Activated CD4-positive, alpha-beta T cell treated with anti-CD3 and anti-CD28 coated beads for 36 hours (primary cell): ENCODE measurements at regions not wholly inside any gene's neighbourhood (a gene's known extent, or its start where the extent isn't known, plus 50 kb on each side); places are given as distances from the start of the nearest gene placed in this dataset.
"Not testable (repeated sequence)": the region's sequence is repeated elsewhere in the genome, so short reads cannot be mapped to it uniquely, and the experiment has no call there.

ENCODE experiments used
- ATAC-seq: fragments of 200-7000 bp; cut with Tn5 transposase; one replicate; pipeline ENCODE4 v1.10.0; 2021; ENCODE audit warnings: mild to moderate bottlenecking, moderate library complexity
- CTCF ChIA-PET: fragments of 350-600 bp; sonication (Branson Sonifier 250); formaldehyde crosslinking; loops from one replicate; lab custom pipeline; 2021; ENCODE audit warnings: antibody characterized with exemption; lab: Charles Lee
- POLR2A ChIA-PET: fragments of 350-600 bp; sonication (Branson Sonifier 250); formaldehyde crosslinking; loops from one replicate; lab custom pipeline; 2021; ENCODE audit warnings: antibody characterized with exemption, inconsistent platforms; lab: Charles Lee
- DNase-seq: peaks from one replicate; pipeline ENCODE4 v3.0.0-alpha.2; 2020
- H3K27ac Mint-ChIP-seq: one replicate; pipeline ENCODE4 v1.8.0; 2021; ENCODE audit warnings: mixed read lengths
- H3K27me3 Mint-ChIP-seq: one replicate; pipeline ENCODE4 v1.8.0; 2021; ENCODE audit warnings: mixed read lengths
- H3K36me3 Mint-ChIP-seq: one replicate; pipeline ENCODE4 v1.8.0; 2021; ENCODE audit warnings: low read depth, mixed read lengths
- H3K4me1 Mint-ChIP-seq: one replicate; pipeline ENCODE4 v1.8.0; 2021; ENCODE audit warnings: mixed read lengths
- H3K4me3 Mint-ChIP-seq: one replicate; pipeline ENCODE4 v1.8.0; 2021; ENCODE audit warnings: mild to moderate bottlenecking, moderate library complexity, mixed read lengths
- H3K9me3 Mint-ChIP-seq: one replicate; pipeline ENCODE4 v1.8.0; 2021; ENCODE audit warnings: low read depth, mixed read lengths
- intact Hi-C, 2 experiments: fragments of 100-400 bp; cut with DNase I in 1 of 2; cut with micrococcal nuclease in 1 of 2; formaldehyde crosslinking; loops; one replicate each; pipeline versions ENCODE4 v1.14.2 to v1.15.1; 2022 to 2024; cut with DNase I, micrococcal nuclease

DNA sequence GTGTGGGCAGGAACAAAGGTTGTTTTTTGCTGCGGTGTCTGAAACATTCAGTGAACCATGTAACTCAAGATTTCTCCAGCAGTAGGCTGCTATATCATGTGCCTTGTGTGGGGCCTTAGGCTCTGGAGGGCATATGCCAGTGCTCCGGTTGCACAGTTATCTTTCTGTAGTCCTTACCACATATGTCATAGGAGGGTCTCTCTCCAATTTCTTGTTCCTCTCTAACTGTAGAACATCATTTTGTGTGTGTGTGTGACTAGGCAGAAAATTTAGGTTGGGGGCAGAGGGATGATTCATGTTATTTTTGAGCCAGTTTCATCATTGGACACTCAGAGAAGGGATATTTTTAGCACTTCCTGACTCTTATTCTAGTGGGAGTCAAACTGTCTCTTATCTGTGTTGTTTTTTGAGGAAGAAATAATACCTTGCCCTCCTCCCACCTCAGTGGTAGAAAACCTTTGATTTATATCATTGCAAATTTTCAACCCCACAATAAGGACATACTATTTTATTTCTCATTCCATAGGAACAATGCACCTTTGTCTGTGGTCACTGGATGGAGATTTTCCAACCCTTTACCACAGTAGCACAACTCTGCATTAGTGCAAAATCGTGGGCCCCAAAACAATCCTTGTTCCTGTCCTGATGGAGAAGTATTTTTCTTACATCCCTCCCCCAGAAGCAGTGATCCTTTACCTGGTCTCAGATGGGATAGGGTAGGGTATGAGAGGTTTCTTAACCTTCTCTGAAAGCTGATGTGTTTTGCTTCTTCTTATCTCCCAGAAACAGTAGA is 113.9 kb downstream of the CCDC74A start:
- DNase-seq = no peak
- ChIA-PET POLR2A (no interaction called here), CTCF (no interaction called here)
- intact Hi-C loops = no loop called here
- no peaks in the 10 kb centered on the region for H3K4me1 Mint-ChIP-seq
- no peak overlapping the region for H3K4me3 Mint-ChIP-seq
- H3K27ac Mint-ChIP-seq = no peak overlapping the region
- H3K36me3 Mint-ChIP-seq = no peaks in the 10 kb centered on the region
- no peak for ATAC-seq
- peaks cover 17% of the 10 kb centered on the region for H3K27me3 Mint-ChIP-seq
- H3K9me3 Mint-ChIP-seq = no peaks in the 10 kb centered on the region

DNA sequence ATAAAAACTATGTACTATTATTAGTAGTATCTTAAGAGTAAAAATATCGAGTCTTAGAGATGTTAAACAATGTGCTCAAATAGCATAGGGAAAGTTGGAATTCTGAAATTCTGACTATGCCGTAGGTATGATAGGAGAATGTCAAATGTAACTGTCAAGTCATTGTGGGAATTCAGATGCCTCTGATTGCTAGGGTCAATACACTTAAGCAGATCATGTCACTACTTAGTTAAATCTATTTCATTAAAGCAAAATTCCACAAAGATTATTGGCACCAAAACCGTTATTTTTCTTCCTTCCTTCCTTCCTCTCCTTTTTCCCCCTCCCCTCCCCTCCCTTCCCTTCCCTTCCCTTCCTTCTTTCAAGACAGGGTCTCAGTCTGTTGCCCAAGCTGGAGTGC is 115.5 kb downstream of the CCDC74A start:
- DNase-seq, intact Hi-C loops, H3K4me3 Mint-ChIP-seq, CTCF ChIA-PET, H3K9me3 Mint-ChIP-seq, H3K4me1 Mint-ChIP-seq, H3K36me3 Mint-ChIP-seq, POLR2A ChIA-PET, H3K27ac Mint-ChIP-seq, ATAC-seq: not testable (repeated sequence)
- peaks cover 23% of the 10 kb centered on the region for H3K27me3 Mint-ChIP-seq

DNA sequence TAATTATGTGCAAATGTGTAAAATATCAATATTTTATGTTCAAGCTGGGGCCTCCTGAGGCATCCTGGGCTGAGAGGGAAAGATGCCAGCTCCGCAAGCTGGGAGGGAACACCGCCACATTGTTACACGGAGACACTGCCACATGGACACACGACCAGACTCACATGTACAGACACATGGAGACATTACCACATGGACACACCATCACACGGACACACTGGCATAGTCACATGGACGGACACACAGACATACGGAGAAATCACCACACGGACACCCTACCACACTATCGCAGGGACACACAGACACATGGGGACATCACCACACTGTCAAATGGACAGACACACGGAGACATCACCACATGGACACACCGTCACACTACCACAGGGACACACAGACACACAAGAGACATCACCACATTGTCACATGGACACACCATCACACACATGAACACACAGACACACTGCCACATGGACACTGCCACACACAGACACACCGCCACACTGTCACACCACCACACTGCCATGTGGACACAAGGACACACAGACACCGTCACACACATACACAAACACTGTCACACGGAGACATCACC is 117.6 kb downstream of the CCDC74A start:
- H3K9me3 Mint-ChIP-seq = no peaks in the 10 kb centered on the region
- no peak overlapping the region for H3K27ac Mint-ChIP-seq
- peaks cover 29% of the 10 kb centered on the region for H3K27me3 Mint-ChIP-seq
- ATAC-seq (no peak), DNase-seq (no peak)
- no peaks in the 10 kb centered on the region for H3K4me1 Mint-ChIP-seq
- ChIA-PET POLR2A (no interaction called here), CTCF (no interaction called here)
- no peak overlapping the region for H3K4me3 Mint-ChIP-seq
- intact Hi-C loops = no loop called here
- H3K36me3 Mint-ChIP-seq = no peaks in the 10 kb centered on the region

DNA sequence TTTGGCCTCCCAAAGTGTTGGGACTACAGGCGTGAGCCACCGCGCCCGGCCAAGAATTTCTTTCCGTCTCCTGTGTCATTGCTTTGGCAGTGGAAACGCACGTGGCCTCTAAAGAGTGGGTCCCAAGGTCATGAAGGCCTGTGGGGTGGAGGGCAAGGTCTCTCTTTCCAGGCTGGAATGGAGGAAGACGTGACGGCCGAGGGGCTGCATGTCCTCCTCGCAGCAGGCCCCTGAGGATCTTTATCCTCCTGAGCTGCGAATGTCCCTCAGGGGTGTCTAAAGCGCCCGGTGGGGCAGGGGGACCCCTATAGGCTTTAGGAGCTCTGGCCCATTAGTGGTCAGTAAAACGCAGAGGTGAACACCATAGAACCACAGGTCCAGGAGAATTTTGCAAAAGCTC is 118.5 kb downstream of the CCDC74A start:
- H3K27ac Mint-ChIP-seq, intact Hi-C loops, DNase-seq, CTCF ChIA-PET, H3K9me3 Mint-ChIP-seq, H3K4me1 Mint-ChIP-seq, H3K4me3 Mint-ChIP-seq, POLR2A ChIA-PET, H3K36me3 Mint-ChIP-seq, ATAC-seq: not testable (repeated sequence)
- peaks cover 26% of the 10 kb centered on the region for H3K27me3 Mint-ChIP-seq

DNA sequence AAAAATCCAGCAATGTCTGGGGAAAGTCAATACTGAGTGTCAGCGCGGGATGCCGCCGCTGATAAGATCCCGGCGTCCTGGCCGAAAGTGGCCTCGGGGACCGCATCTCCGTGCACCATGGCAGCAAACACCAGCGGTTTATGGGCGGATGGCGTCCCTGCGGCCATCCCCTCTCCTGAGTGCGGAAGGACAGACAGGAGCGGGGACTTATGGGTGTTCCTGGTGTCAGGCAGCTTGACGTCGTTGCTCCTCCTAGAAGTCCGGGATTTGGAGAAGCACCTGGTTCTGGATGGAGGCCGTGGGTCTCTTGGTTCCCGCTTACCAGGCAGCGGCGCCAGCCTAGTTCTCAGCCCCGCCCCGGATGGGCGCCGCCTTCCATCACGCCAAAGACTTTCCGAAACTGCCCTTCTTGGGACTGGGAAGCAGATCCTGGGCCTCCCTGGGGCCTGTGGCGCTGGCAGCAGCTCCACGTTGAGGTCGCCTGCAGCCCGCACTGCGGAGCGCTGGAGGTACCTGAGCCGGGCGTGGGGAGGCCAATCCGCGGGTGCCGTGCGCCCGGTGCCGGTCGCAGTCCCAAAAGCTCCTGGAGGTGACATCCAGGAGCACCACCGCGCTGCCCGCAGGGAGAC is 119.1 kb downstream of the CCDC74A start:
- Mint-ChIP-seq H3K4me1 (no peaks in the 10 kb centered on the region), H3K27ac (no peak overlapping the region), H3K27me3 (peaks cover 24% of the 10 kb centered on the region), H3K36me3 (no peaks in the 10 kb centered on the region), H3K4me3 (no peak overlapping the region), H3K9me3 (no peaks in the 10 kb centered on the region)
- no peak for DNase-seq
- POLR2A ChIA-PET = no interaction called here
- CTCF ChIA-PET = no interaction called here
- intact Hi-C loops = no loop called here
- ATAC-seq = no peak

DNA sequence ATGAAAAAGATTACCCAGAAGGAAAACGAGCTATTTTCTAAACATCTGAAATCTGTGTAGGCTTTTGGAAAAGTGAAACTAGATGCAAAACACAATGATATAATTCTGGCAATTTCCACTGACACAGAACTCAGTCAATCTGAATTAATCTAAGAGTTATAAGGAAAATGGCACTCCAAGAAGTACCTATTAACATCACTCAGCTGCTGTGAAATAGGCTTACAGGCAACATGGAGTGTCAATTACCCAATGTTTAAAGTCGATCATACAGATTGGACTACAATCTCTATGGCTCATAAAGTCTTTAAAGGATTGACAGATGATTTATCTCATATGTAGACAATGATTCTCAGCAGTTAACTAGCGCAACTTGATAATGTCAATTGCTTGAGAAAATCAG is 120.9 kb downstream of the CCDC74A start:
- intact Hi-C loops, DNase-seq, POLR2A ChIA-PET, H3K36me3 Mint-ChIP-seq, ATAC-seq, H3K4me3 Mint-ChIP-seq, H3K27ac Mint-ChIP-seq, H3K4me1 Mint-ChIP-seq, H3K9me3 Mint-ChIP-seq, CTCF ChIA-PET: not testable (repeated sequence)
- peaks cover 27% of the 10 kb centered on the region for H3K27me3 Mint-ChIP-seq

DNA sequence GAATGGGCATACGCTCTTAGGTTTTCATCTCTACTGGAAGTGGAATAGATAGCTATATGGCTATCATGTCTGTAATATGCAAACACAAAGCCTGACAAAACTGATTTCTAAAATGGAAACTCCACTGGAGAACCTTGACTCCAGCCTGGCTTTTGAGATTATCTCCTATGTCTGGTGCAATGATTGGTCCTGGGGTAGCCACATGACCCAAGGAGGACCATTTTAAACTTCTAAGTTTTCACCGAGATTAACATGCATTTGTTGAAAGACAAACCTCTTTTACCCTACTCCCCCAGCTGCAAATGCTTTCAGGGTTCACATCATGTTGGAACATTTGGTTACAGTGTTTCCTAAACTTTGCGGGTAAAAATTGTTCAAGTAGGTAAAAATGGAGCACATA is 124.6 kb downstream of the CCDC74A start:
- POLR2A ChIA-PET, H3K27ac Mint-ChIP-seq, H3K4me1 Mint-ChIP-seq, H3K36me3 Mint-ChIP-seq, DNase-seq, CTCF ChIA-PET, H3K9me3 Mint-ChIP-seq, H3K4me3 Mint-ChIP-seq, ATAC-seq, intact Hi-C loops: not testable (repeated sequence)
- H3K27me3 Mint-ChIP-seq = peaks cover 19% of the 10 kb centered on the region

DNA sequence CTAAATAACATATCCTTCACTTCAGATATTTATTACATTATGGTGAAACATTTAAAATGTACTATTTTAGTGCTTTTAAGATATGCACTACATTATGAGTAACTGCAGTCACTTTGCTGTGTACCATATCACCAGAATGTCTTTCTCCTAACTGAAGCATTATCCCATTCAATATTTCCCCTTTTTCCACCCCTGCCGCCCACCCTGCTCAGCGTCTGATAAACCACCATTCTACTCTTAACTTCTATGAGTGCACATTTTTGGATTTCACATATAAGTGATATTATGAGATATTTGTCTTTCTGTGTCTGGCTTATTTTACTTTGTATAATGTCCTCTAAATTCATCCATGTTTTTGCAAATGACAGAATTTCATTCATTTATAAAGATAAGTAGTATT is 126.4 kb downstream of the CCDC74A start:
- H3K9me3 Mint-ChIP-seq, CTCF ChIA-PET, ATAC-seq, H3K4me3 Mint-ChIP-seq, POLR2A ChIA-PET, H3K27ac Mint-ChIP-seq, DNase-seq, intact Hi-C loops, H3K4me1 Mint-ChIP-seq, H3K36me3 Mint-ChIP-seq: not testable (repeated sequence)
- H3K27me3 Mint-ChIP-seq = peaks cover 13% of the 10 kb centered on the region

DNA sequence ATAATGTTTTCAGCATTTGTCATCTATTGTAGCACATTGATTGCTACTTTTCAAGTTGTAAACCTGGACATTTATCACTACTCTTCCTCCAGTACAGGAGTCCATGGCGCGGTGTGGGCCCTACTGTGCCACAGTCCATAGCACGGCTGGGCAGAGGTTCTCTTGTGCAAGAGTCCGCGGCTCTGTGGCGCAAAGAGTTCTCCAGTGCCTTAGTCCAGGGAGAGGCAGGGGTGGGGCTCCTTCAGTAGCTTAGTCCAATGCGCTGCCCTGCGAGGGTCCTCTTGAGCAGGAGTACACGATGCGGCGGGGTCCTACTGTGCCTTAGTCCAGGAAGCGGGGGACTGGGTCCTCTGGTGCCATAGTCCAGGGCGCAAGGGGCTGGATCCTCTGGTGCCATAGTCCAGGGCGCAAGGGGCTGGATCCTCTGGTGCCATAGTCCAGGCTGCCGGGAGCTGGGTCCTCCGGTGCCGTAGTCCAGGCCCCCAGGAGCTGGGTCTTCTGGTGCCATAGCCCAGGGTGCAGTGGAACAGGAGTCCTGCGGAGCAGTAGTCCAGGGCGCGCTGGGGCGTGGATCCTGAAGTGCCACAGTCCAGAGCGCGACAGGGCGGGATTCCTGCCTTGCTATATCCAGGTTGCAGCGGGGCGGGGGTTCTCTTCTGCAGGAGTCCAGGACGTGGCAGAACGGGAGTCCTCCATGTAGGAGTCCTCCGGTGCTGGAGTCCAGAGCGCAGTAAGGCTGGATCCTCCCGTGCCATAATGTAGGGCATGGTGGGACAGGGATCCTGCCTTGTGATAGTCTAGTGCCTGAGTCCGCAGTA is 129.3 kb downstream of the CCDC74A start:
- no peak overlapping the region for H3K27ac Mint-ChIP-seq
- H3K27me3 Mint-ChIP-seq = peaks cover 17% of the 10 kb centered on the region
- H3K4me1 Mint-ChIP-seq = no peaks in the 10 kb centered on the region
- ChIA-PET CTCF (no interaction called here), POLR2A (no interaction called here)
- no peak overlapping the region for H3K4me3 Mint-ChIP-seq
- intact Hi-C loops = no loop called here
- ATAC-seq = no peak
- no peaks in the 10 kb centered on the region for H3K9me3 Mint-ChIP-seq
- DNase-seq = no peak
- no peaks in the 10 kb centered on the region for H3K36me3 Mint-ChIP-seq

DNA sequence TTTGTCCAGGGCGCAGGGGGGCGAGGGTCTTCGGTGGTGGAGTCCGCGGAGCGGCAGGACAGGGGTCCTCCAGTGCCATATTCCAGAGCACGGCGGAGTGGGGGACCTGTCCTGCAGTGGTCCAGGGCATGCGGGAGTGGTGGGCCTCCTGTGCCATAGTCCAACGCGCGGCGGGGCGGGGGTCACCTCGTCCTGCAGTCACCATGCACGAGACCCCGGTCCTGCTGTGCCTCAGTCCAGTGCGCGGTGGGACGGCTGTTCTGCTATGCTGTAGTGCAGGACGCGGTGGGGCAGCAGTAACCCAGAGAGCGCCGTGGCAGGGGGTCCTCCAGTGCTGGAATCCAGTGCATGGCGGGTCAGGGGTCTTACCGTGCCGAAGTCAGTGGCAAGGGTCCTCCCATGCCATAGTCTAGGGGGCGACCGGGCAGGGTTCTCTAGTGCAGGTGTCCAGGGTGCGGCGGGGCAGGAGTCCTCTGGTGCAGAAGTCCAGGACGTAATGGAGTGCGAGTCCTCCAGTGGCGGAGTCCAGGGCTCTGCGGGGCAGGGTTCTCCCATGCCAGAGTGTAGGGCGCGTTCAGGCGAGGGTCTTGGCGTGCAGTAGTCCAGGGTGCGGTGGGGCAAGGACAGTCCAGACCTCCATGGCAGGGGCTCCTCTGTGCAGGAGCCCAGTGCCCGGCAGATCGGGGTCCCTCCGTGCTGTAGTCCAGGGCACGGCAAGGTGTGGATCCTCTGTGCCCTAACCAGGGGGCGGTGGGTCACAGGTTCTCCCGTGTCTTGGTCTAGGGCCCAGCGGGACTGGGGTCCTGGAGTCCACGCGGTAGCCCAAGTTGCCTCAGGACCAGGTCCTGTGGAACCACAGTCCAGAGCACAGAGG is 130.4 kb downstream of the CCDC74A start:
- DNase-seq (no peak), ATAC-seq (no peak)
- intact Hi-C loops = no loop called here
- CTCF ChIA-PET = no interaction called here
- no peak overlapping the region for H3K27ac Mint-ChIP-seq
- no peaks in the 10 kb centered on the region for H3K4me1 Mint-ChIP-seq
- POLR2A ChIA-PET = no interaction called here
- peaks cover 23% of the 10 kb centered on the region for H3K27me3 Mint-ChIP-seq
- H3K4me3 Mint-ChIP-seq = no peak overlapping the region
- H3K36me3 Mint-ChIP-seq = no peaks in the 10 kb centered on the region
- H3K9me3 Mint-ChIP-seq = no peaks in the 10 kb centered on the region

DNA sequence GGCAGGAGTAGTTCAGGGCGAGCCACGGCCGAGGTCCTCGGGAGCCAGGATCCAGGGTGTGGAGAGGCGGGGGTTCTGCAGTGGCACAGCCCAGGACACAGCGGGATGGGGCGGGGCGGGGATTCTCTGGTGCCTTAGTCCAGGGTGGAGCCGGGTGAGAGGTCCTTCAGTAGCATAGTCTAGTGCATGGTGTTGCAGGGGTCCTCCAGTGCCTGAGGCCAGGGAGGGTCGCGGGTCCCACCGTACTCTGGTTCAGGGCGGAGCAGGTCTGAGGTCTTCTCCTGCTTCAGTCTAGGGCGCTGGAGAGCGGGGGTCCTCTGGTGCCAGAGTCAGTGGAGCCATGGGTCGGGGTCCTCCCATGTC is 131.1 kb downstream of the CCDC74A start:
- H3K9me3 Mint-ChIP-seq = no peaks in the 10 kb centered on the region
- ChIA-PET POLR2A (no interaction called here), CTCF (no interaction called here)
- ATAC-seq = no peak
- no peaks in the 10 kb centered on the region for H3K36me3 Mint-ChIP-seq
- no peaks in the 10 kb centered on the region for H3K4me1 Mint-ChIP-seq
- intact Hi-C loops = no loop called here
- no peak for DNase-seq
- no peak overlapping the region for H3K4me3 Mint-ChIP-seq
- H3K27me3 Mint-ChIP-seq = peaks cover 26% of the 10 kb centered on the region
- no peak overlapping the region for H3K27ac Mint-ChIP-seq
